NCI-H1092 (cell line): ENCODE measurements at regions not wholly inside any gene's neighbourhood (a gene's known extent, or its start where the extent isn't known, plus 50 kb on each side); places are given as distances from the start of the nearest gene placed in this dataset.

Experiments
- DNase-seq: peaks from one replicate; lab custom pipeline; 2025; lab: John Stamatoyannopoulos, UW

DNA sequence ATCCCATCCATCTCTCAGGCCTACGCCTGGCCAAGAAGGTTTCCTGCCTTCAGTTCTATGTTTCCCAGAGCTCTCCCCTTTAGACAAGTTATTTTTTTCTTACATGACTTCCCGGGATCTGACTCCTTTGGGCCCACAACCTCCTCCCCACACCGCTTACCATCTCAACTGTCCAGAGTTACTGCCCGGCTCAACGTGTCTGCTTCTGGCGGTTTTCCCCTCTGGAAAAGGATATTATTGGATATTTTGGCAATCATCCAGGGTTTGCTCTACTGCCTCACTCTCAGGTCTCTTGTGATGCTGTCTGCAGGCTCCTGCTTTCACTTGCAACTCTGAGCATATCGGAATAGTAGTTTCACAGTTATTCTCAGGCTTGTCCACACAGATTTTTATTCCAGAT is 318.2 kb upstream of the CAMK1G start:
- no peak for DNase-seq

DNA sequence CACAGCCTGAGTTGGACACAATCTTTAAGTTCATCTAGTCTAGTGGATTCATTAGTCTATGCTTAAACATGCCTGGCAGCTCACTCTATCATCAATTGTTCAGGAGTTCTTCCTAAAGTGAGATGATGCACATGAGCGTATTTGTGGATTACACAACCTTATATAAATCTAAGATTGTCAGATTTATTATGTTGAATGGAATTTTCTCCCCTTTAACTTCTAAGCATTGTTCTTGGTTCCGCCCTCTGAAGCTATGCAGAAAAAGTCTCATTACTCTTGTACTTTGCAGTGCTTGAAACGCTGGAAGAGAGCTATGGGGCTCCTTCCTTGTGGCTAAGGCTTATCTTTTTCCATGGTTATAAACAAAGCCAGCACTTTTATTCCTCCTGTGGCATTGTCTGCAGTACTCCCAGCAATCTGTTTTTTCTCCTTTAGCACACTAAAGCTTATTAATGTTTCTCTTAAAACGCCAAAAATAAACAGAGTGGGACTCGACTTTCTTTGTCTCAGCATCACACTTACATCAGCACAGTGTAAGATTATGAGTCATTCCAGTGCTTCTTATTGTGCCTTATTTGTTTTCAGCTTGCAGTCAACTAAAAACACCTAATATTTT is 316.8 kb upstream of the CAMK1G start:
- no peak for DNase-seq

GRCh38 chr1:209267968-209268367 is 315.5 kb upstream of the CAMK1G start:
- no peak for DNase-seq

DNA sequence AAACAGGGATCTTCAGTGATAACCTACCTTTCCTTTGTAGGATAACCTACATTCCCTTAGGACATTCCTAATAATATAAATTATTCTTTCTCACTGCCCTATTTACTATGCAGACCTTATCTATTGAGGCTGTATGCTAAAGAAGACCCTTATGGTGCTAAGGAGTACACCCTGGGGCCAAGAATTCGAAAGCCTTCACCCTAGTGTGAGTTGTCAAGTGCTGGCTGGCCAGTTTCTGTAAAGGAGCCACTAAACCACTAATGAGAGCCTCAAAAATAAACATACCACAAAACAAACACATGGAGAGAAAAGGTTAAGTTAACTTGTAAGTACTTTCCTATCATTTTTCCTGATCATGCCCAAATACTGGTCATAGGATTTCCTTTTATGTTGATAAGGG is 315.0 kb upstream of the CAMK1G start:
- DNase-seq, result no peak

- no peak for DNase-seq
Measured at GRCh38 chr1:209276321-209276720, 307.2 kb upstream of the CAMK1G start.

- DNase-seq, result no peak
Measured at GRCh38 chr1:209277662-209278061, 305.9 kb upstream of the CAMK1G start.

- no peak for DNase-seq
Measured at GRCh38 chr1:209291715-209292114, 291.8 kb upstream of the CAMK1G start.

GRCh38 chr1:209302779-209303568 is 280.5 kb upstream of the CAMK1G start:
- no peak for DNase-seq

DNA sequence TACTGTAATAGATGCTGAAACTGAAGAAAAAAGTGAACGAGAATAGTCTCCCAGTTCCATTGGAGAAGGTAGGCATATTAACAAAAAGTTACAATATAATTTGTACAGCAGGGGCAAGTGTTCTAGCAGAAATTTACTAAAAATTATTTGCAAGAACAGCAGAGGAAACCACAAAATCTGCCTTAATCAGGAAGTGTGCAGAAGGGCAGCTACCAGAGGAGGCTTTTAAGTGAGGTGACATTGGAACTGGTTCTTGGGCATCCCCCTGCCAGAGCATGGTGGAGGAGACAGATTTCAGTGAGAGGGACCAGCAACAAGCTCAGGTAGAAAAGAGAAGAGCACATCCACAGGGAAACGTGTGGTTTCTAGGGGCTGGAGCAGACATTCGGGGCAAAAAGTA is 279.3 kb upstream of the CAMK1G start:
- no peak for DNase-seq

- no peak for DNase-seq
Measured at GRCh38 chr1:209305221-209305954, 278.1 kb upstream of the CAMK1G start.

GRCh38 chr1:209307846-209308245 is 275.7 kb upstream of the CAMK1G start:
- no peak for DNase-seq

- no peak for DNase-seq
Measured at GRCh38 chr1:209309198-209309597, 274.3 kb upstream of the CAMK1G start.

DNA sequence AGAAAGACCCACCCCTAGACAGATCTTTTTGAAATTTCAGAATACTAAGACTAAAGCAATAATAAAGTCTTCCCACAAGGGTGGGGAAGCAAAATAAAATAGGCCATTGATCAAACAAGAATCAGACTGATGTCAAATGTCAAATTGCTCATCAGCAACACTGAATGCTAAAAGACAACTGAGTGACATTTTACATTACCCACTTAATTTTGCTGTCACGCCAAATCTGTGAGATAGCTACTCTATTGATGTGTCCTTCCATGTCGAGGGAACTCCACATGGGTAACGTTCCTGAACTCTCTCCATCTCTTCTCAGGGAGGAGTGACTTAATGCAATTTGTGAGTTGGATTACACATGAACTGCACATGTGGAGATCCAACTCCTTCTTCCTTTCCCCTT is 271.7 kb upstream of the CAMK1G start:
- no peak for DNase-seq

DNA sequence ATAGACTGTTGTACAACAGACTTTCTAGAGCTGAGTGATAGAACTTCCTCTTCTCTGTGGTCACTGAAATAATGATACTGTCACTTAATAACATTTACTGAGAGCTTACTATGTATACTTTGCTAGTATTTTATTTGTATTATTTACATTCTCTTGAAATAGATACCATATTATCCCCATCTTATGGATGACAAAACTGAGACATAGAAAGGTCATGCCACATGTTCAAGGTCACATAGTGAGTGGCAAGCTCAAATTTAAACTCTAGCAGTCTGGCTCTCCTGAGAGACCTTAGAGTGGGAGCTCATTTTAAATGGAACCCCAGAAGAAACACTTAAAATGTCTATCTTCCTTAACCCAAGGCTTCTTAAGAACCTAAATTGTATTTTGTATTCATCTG is 266.6 kb upstream of the CAMK1G start:
- no peak for DNase-seq

GRCh38 chr1:209318181-209319056 is 265.1 kb upstream of the CAMK1G start:
- DNase-seq, result no peak

- DNase-seq, result no peak
Measured at GRCh38 chr1:209319057-209319432, 264.5 kb upstream of the CAMK1G start.

- DNase-seq, result no peak
Measured at GRCh38 chr1:209319549-209319948, 264.0 kb upstream of the CAMK1G start.

- DNase-seq, result no peak
Measured at GRCh38 chr1:209323743-209324142, 259.8 kb upstream of the CAMK1G start.

DNA sequence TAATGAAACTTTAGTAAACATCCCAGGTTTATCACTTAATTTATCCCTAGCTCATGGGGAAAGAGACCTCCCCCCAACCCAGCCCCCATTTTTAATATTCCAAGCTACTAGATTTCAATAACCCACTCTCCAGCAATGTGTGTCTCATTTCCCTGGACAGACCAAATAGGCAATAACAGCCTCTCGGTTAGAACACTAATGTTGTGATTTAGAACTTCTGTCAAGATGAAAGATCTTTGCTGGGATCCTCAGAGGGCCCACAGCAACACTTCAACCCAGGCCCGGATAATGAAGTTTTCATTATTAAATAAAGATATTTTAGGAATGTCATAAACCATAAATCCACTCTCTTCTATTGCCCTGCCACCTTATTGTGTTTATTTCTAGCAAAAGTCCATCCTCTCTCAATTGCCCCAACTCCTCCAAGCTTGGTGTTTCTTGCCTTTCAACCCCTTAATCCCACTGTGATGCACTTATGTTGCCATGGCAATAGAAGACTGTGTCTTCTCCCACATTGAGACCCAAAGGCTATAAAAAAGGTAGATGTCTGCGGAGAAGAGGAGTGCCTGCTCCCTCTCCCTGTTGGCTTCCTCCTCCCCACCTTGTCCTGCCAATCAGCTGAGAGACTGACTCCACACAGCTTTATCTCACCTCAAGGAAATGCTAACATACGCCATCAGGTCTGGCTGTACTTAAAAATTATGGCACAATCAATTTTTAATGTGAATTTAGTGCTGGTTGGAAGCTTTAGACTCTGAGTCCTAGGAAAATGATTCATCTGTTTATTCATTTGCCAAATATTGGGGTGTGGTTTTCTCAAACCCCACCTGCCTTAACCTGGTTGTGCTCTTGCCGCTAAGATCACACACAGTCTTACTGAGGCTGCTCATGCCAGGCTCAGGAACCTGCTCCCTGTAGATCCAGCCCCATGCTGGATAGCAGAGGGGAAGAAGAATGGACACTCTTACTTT is 258.3 kb upstream of the CAMK1G start:
- DNase-seq, result no peak

GRCh38 chr1:209326076-209326475 is 257.4 kb upstream of the CAMK1G start:
- no peak for DNase-seq

- no peak for DNase-seq
Measured at GRCh38 chr1:209326831-209327230, 256.7 kb upstream of the CAMK1G start.
